ENCODE measurements at regions not wholly inside any gene's neighbourhood (a gene's known extent, or its start where the extent isn't known, plus 50 kb on each side); places are given as distances from the start of the nearest gene placed in this dataset.
A peak's percentile ranks its signal among the peaks of the same experiment; 100 is the strongest.

DNA sequence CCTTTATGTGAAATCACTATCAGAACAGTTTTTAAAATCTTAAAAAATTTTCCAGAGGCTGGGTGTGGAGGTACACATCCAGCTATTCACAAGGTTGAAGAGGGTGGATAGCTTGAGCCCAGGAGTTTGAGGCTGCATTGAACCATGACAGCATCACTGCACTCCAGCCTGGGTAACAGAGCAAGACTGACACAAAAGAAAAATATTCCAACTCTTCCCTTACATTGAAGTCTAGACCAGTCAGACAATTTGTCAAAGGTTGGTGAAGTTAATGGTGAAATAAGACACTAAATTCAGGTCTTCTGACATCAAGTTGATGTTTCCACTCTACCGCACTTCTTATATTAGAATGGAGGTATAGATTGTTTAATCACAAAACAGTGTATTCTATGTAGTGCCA is 52.8 kb downstream of the HYCC2 start:
- Histone ChIP-seq H3K4me1 (ENCODE audit: control insufficient read depth in 1 of 2, insufficient read depth in 1 of 2, low read depth in 1 of 2, low read length in 1 of 2) (no peaks in the 10 kb centered on the region), H3K4me3 (ENCODE audit: low read depth in 1 of 2, low read length in 1 of 2) (no peak overlapping the region), H3K27me3 (no peaks in the 10 kb centered on the region), H3K27ac (peak overlapping the region; percentile 22), H3K9me3 (no peaks in the 10 kb centered on the region), H3K36me3 (peaks cover 89% of the 10 kb centered on the region)
- TF ChIP-seq, protein P1, sequence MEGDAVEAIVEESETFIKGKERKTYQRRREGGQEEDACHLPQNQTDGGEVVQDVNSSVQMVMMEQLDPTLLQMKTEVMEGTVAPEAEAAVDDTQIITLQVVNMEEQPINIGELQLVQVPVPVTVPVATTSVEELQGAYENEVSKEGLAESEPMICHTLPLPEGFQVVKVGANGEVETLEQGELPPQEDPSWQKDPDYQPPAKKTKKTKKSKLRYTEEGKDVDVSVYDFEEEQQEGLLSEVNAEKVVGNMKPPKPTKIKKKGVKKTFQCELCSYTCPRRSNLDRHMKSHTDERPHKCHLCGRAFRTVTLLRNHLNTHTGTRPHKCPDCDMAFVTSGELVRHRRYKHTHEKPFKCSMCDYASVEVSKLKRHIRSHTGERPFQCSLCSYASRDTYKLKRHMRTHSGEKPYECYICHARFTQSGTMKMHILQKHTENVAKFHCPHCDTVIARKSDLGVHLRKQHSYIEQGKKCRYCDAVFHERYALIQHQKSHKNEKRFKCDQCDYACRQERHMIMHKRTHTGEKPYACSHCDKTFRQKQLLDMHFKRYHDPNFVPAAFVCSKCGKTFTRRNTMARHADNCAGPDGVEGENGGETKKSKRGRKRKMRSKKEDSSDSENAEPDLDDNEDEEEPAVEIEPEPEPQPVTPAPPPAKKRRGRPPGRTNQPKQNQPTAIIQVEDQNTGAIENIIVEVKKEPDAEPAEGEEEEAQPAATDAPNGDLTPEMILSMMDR (IDR thresholded peaks at IDR 0.05): no peak

DNA sequence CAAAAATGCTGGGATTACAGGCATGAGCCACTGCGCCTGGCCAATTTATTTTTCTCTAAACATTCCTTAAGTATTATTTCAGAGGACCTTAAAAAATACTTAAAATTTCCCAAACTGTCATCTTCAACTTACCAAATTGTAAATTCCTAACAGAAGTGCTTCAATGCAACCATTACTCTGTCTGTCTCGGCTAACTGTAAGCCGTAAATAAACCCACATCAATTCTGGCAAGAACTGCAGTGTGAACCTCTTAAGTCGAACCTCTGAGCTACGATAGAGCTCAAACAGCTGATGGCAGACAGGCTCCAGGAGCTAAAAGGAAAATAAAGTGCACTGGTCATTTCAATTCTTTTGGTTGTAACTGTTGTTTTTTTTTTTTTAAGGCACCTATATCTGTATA is 53.4 kb upstream of the ORC2 start:
- no peak overlapping the region for H3K4me3 ChIP-seq (ENCODE audit: low read depth in 1 of 2, low read length in 1 of 2)
- TF ChIP-seq, protein P1 (IDR thresholded peaks at IDR 0.05): no peak
- no peaks in the 10 kb centered on the region for H3K9me3 ChIP-seq
- H3K4me1 ChIP-seq (ENCODE audit: control insufficient read depth in 1 of 2, insufficient read depth in 1 of 2, low read depth in 1 of 2, low read length in 1 of 2): no peaks in the 10 kb centered on the region
- H3K27me3 ChIP-seq: no peaks in the 10 kb centered on the region
- peaks cover 83% of the 10 kb centered on the region for H3K36me3 ChIP-seq
- no peak overlapping the region for H3K27ac ChIP-seq
